Dermis blood vessel endothelial cell (primary cell): ENCODE measurements at regions not wholly inside any gene's neighbourhood (a gene's known extent, or its start where the extent isn't known, plus 50 kb on each side); places are given as distances from the start of the nearest gene placed in this dataset.
"Not testable (repeated sequence)": the region's sequence is repeated elsewhere in the genome, so short reads cannot be mapped to it uniquely, and the experiment has no call there.

Experiments
- DNase-seq: peaks from one replicate; pipeline ENCODE4 v3.0.0; 2010

- DNase-seq: not testable (repeated sequence)
Observed at GRCh38 chr2:66632882-66633281, 198.0 kb downstream of the MEIS1 start.

GRCh38 chr2:66633631-66634030 is 198.7 kb downstream of the MEIS1 start:
- no peak for DNase-seq

GRCh38 chr2:66634784-66635183 is 199.9 kb downstream of the MEIS1 start:
- DNase-seq: no peak

- DNase-seq: no peak
Observed at GRCh38 chr2:66641685-66642084, 206.8 kb downstream of the MEIS1 start.

GRCh38 chr2:66648081-66648480 is 213.2 kb downstream of the MEIS1 start:
- DNase-seq: not testable (repeated sequence)

GRCh38 chr2:66649006-66649405 is 214.1 kb downstream of the MEIS1 start:
- no peak for DNase-seq

GRCh38 chr2:66651295-66651694 is 216.4 kb downstream of the MEIS1 start:
- DNase-seq: no peak

GRCh38 chr2:66660804-66661203 is 225.9 kb downstream of the MEIS1 start:
- no peak for DNase-seq

GRCh38 chr2:66661253-66662173 is 226.6 kb downstream of the MEIS1 start:
- no peak for DNase-seq

GRCh38 chr2:66665124-66665984 is 230.4 kb downstream of the MEIS1 start:
- DNase-seq: no peak

GRCh38 chr2:66667301-66667700 is 232.4 kb downstream of the MEIS1 start:
- no peak for DNase-seq

- no peak for DNase-seq
Observed at GRCh38 chr2:66673286-66673685, 238.4 kb downstream of the MEIS1 start.

GRCh38 chr2:66674087-66674486 is 239.2 kb downstream of the MEIS1 start:
- DNase-seq: no peak

- no peak for DNase-seq
Observed at GRCh38 chr2:66675591-66675990, 240.7 kb downstream of the MEIS1 start.

- DNase-seq: no peak
Observed at GRCh38 chr2:66679442-66679841, 244.5 kb downstream of the MEIS1 start.

- DNase-seq: no peak
Observed at GRCh38 chr2:66682476-66682875, 247.6 kb downstream of the MEIS1 start.

GRCh38 chr2:66683064-66683463 is 248.1 kb downstream of the MEIS1 start:
- DNase-seq: no peak

- DNase-seq: no peak
Observed at GRCh38 chr2:66683599-66683998, 248.7 kb downstream of the MEIS1 start.

- DNase-seq: no peak
Observed at GRCh38 chr2:66684289-66684688, 249.4 kb downstream of the MEIS1 start.

GRCh38 chr2:66686755-66687154 is 251.8 kb downstream of the MEIS1 start:
- DNase-seq: no peak

GRCh38 chr2:66688951-66689350 is 254.0 kb downstream of the MEIS1 start:
- DNase-seq: no peak

GRCh38 chr2:66689456-66690051 is 254.6 kb downstream of the MEIS1 start:
- DNase-seq: no peak
